ENCODE measurements at regions not wholly inside any gene's neighbourhood (a gene's known extent, or its start where the extent isn't known, plus 50 kb on each side); places are given as distances from the start of the nearest gene placed in this dataset.
"Not testable (repeated sequence)": the region's sequence is repeated elsewhere in the genome, so short reads cannot be mapped to it uniquely, and the experiment has no call there.

GRCh38 chr21:28011970-28012369, 980.7 kb downstream of the LTN1 start:
- intact Hi-C loops (cut with micrococcal nuclease); H3K27ac Mint-ChIP-seq; H3K27me3 Mint-ChIP-seq (ENCODE audit: low read depth); H3K9me3 Mint-ChIP-seq; H3K4me1 Mint-ChIP-seq (ENCODE audit: low read depth); DNase-seq (ENCODE audit: low spot score); H3K36me3 Mint-ChIP-seq (ENCODE audit: low read depth); H3K4me3 Mint-ChIP-seq (ENCODE audit: low read depth): not testable (repeated sequence)

- H3K9me3 Mint-ChIP-seq; H3K27ac Mint-ChIP-seq; H3K4me3 Mint-ChIP-seq (ENCODE audit: low read depth); H3K27me3 Mint-ChIP-seq (ENCODE audit: low read depth); intact Hi-C loops (cut with micrococcal nuclease); H3K4me1 Mint-ChIP-seq (ENCODE audit: low read depth); DNase-seq (ENCODE audit: low spot score); H3K36me3 Mint-ChIP-seq (ENCODE audit: low read depth): not testable (repeated sequence)
Observed at GRCh38 chr21:28008245-28008644, 984.4 kb downstream of the LTN1 start.

GRCh38 chr21:28003627-28004026, 989.0 kb downstream of the LTN1 start:
- DNase-seq (ENCODE audit: low spot score); H3K4me1 Mint-ChIP-seq (ENCODE audit: low read depth); intact Hi-C loops (cut with micrococcal nuclease); H3K4me3 Mint-ChIP-seq (ENCODE audit: low read depth); H3K27ac Mint-ChIP-seq; H3K36me3 Mint-ChIP-seq (ENCODE audit: low read depth); H3K27me3 Mint-ChIP-seq (ENCODE audit: low read depth); H3K9me3 Mint-ChIP-seq: not testable (repeated sequence)

- DNase-seq (ENCODE audit: low spot score); H3K27ac Mint-ChIP-seq; H3K27me3 Mint-ChIP-seq (ENCODE audit: low read depth); H3K36me3 Mint-ChIP-seq (ENCODE audit: low read depth); H3K4me1 Mint-ChIP-seq (ENCODE audit: low read depth); intact Hi-C loops (cut with micrococcal nuclease); H3K4me3 Mint-ChIP-seq (ENCODE audit: low read depth); H3K9me3 Mint-ChIP-seq: not testable (repeated sequence)
Observed at GRCh38 chr21:27996906-27997305, 995.8 kb downstream of the LTN1 start.

GRCh38 chr21:27984663-27985325, 1007.9 kb downstream of the LTN1 start:
- H3K27ac Mint-ChIP-seq, result not testable (repeated sequence)

GRCh38 chr21:27979446-27979845, 1012.6 kb upstream of the ADAMTS5 start:
- H3K4me1 Mint-ChIP-seq (ENCODE audit: low read depth); H3K4me3 Mint-ChIP-seq (ENCODE audit: low read depth); DNase-seq (ENCODE audit: low spot score); intact Hi-C loops (cut with micrococcal nuclease); H3K9me3 Mint-ChIP-seq; H3K27ac Mint-ChIP-seq; H3K27me3 Mint-ChIP-seq (ENCODE audit: low read depth); H3K36me3 Mint-ChIP-seq (ENCODE audit: low read depth): not testable (repeated sequence)

More at GRCh38 chr21:27984663-27985325, 1007.9 kb downstream of the LTN1 start:
- intact Hi-C loops (cut with micrococcal nuclease); H3K36me3 Mint-ChIP-seq (ENCODE audit: low read depth); H3K4me3 Mint-ChIP-seq (ENCODE audit: low read depth); H3K4me1 Mint-ChIP-seq (ENCODE audit: low read depth); H3K27me3 Mint-ChIP-seq (ENCODE audit: low read depth); DNase-seq (ENCODE audit: low spot score); H3K9me3 Mint-ChIP-seq: not testable (repeated sequence)

GRCh38 chr21:27975514-27975913, 1008.6 kb upstream of the ADAMTS5 start:
- intact Hi-C loops (cut with micrococcal nuclease), result no loop called here
- Mint-ChIP-seq H3K9me3 (peaks cover 8% of the 10 kb centered on the region), H3K27ac (no peak overlapping the region), H3K4me3 (ENCODE audit: low read depth) (no peak overlapping the region), H3K4me1 (ENCODE audit: low read depth) (no peaks in the 10 kb centered on the region), H3K27me3 (ENCODE audit: low read depth) (no peaks in the 10 kb centered on the region), H3K36me3 (ENCODE audit: low read depth) (no peaks in the 10 kb centered on the region)
- DNase-seq (ENCODE audit: low spot score), result no peak

- H3K4me3 Mint-ChIP-seq (ENCODE audit: low read depth); H3K27me3 Mint-ChIP-seq (ENCODE audit: low read depth); H3K4me1 Mint-ChIP-seq (ENCODE audit: low read depth); H3K27ac Mint-ChIP-seq; intact Hi-C loops (cut with micrococcal nuclease); H3K36me3 Mint-ChIP-seq (ENCODE audit: low read depth); DNase-seq (ENCODE audit: low spot score); H3K9me3 Mint-ChIP-seq: not testable (repeated sequence)
Observed at GRCh38 chr21:27974152-27974551, 1007.3 kb upstream of the ADAMTS5 start.

- H3K4me1 Mint-ChIP-seq (ENCODE audit: low read depth); DNase-seq (ENCODE audit: low spot score); H3K27ac Mint-ChIP-seq; intact Hi-C loops (cut with micrococcal nuclease); H3K27me3 Mint-ChIP-seq (ENCODE audit: low read depth); H3K4me3 Mint-ChIP-seq (ENCODE audit: low read depth); H3K36me3 Mint-ChIP-seq (ENCODE audit: low read depth): not testable (repeated sequence)
- peaks cover 18% of the 10 kb centered on the region for H3K9me3 Mint-ChIP-seq
Observed at GRCh38 chr21:27968240-27968639, 1001.4 kb upstream of the ADAMTS5 start.

- intact Hi-C loops (cut with micrococcal nuclease), result no loop called here
- no peaks in the 10 kb centered on the region for H3K36me3 Mint-ChIP-seq (ENCODE audit: low read depth)
Observed at GRCh38 chr21:27954543-27955165, 987.8 kb upstream of the ADAMTS5 start.

GRCh38 chr21:27953340-27954045, 986.6 kb upstream of the ADAMTS5 start:
- no peaks in the 10 kb centered on the region for H3K36me3 Mint-ChIP-seq (ENCODE audit: low read depth)
- no peaks in the 10 kb centered on the region for H3K9me3 Mint-ChIP-seq
- H3K27me3 Mint-ChIP-seq (ENCODE audit: low read depth), result no peaks in the 10 kb centered on the region
- intact Hi-C loops (cut with micrococcal nuclease), result no loop called here
- DNase-seq (ENCODE audit: low spot score), result no peak
- H3K4me3 Mint-ChIP-seq (ENCODE audit: low read depth), result no peak overlapping the region
- no peaks in the 10 kb centered on the region for H3K4me1 Mint-ChIP-seq (ENCODE audit: low read depth)
- no peak overlapping the region for H3K27ac Mint-ChIP-seq

More at GRCh38 chr21:27954543-27955165, 987.8 kb upstream of the ADAMTS5 start:
- no peak overlapping the region for H3K4me3 Mint-ChIP-seq (ENCODE audit: low read depth)
- H3K9me3 Mint-ChIP-seq, result no peaks in the 10 kb centered on the region
- H3K27ac Mint-ChIP-seq, result no peak overlapping the region
- no peaks in the 10 kb centered on the region for H3K4me1 Mint-ChIP-seq (ENCODE audit: low read depth)
- DNase-seq (ENCODE audit: low spot score), result no peak
- no peaks in the 10 kb centered on the region for H3K27me3 Mint-ChIP-seq (ENCODE audit: low read depth)

GRCh38 chr21:27949093-27949492, 982.2 kb upstream of the ADAMTS5 start:
- H3K4me1 Mint-ChIP-seq (ENCODE audit: low read depth); H3K36me3 Mint-ChIP-seq (ENCODE audit: low read depth); H3K9me3 Mint-ChIP-seq; H3K4me3 Mint-ChIP-seq (ENCODE audit: low read depth); intact Hi-C loops (cut with micrococcal nuclease); H3K27ac Mint-ChIP-seq; DNase-seq (ENCODE audit: low spot score); H3K27me3 Mint-ChIP-seq (ENCODE audit: low read depth): not testable (repeated sequence)

- intact Hi-C loops (cut with micrococcal nuclease); H3K27me3 Mint-ChIP-seq (ENCODE audit: low read depth); H3K27ac Mint-ChIP-seq; H3K36me3 Mint-ChIP-seq (ENCODE audit: low read depth); H3K4me3 Mint-ChIP-seq (ENCODE audit: low read depth); H3K4me1 Mint-ChIP-seq (ENCODE audit: low read depth); H3K9me3 Mint-ChIP-seq; DNase-seq (ENCODE audit: low spot score): not testable (repeated sequence)
Observed at GRCh38 chr21:27930108-27930767, 963.4 kb upstream of the ADAMTS5 start.
